ENCODE measurements at regions not wholly inside any gene's neighbourhood (a gene's known extent, or its start where the extent isn't known, plus 50 kb on each side); places are given as distances from the start of the nearest gene placed in this dataset.

DNA sequence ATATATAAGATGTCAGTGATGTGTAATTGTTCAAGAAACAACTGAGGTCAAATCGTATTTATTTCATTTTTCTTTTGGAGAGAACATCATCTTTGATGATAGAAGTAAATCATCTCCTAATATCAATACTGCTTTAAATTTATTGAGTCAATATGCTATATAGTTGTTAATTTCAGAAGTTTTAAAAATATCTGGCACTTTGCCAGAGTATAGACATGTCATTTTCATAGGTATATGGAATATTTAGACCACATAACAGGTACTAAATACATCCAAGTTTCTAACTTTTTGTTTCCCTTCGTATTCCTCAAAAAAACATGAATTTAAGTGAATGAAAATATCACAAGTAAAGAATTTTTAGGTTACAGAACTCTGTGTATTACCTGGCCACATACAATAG lies 577.8 kb downstream of the ARL4A start:
- TF ChIP-seq, protein P1, sequence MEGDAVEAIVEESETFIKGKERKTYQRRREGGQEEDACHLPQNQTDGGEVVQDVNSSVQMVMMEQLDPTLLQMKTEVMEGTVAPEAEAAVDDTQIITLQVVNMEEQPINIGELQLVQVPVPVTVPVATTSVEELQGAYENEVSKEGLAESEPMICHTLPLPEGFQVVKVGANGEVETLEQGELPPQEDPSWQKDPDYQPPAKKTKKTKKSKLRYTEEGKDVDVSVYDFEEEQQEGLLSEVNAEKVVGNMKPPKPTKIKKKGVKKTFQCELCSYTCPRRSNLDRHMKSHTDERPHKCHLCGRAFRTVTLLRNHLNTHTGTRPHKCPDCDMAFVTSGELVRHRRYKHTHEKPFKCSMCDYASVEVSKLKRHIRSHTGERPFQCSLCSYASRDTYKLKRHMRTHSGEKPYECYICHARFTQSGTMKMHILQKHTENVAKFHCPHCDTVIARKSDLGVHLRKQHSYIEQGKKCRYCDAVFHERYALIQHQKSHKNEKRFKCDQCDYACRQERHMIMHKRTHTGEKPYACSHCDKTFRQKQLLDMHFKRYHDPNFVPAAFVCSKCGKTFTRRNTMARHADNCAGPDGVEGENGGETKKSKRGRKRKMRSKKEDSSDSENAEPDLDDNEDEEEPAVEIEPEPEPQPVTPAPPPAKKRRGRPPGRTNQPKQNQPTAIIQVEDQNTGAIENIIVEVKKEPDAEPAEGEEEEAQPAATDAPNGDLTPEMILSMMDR (IDR thresholded peaks at IDR 0.05) = no peak
- TF ChIP-seq EZH2 (IDR thresholded peaks at IDR 0.05; ENCODE audit: borderline replicate concordance, insufficient read depth, low read depth, low read length, poor library complexity, severe bottlenecking) = no peak
